H9 (cell line): ENCODE measurements at regions not wholly inside any gene's neighbourhood (a gene's known extent, or its start where the extent isn't known, plus 50 kb on each side); places are given as distances from the start of the nearest gene placed in this dataset.

ENCODE experiments used
- DNase-seq: peaks from one replicate; pipeline ENCODE4 v3.0.0-alpha.2; 2017
- H2AFZ ChIP-seq: one replicate; pipeline ENCODE4 v1.6.1; 2013; ENCODE audit warnings: mild to moderate bottlenecking, low read length, control low read depth, moderate library complexity
- H2AK5ac ChIP-seq: 2 replicates; pipeline ENCODE4 v1.6.1; 2013; ENCODE audit warnings: low read length, control low read depth, mixed read lengths; ENCODE audit not compliant: insufficient read length
- H2BK120ac ChIP-seq: one replicate; pipeline ENCODE4 v1.6.1; 2013; ENCODE audit warnings: low read depth, mild to moderate bottlenecking, low read length, control low read depth, inconsistent platforms; ENCODE audit not compliant: poor library complexity, severe bottlenecking
- H2BK12ac ChIP-seq: 2 replicates; pipeline ENCODE4 v1.6.1; 2013; ENCODE audit warnings: low read length, control low read depth, mixed read lengths, low read depth; ENCODE audit not compliant: insufficient read length
- H2BK15ac ChIP-seq: 2 replicates; pipeline ENCODE4 v1.6.1; 2013; ENCODE audit warnings: low read depth, low read length, control low read depth
- H2BK20ac ChIP-seq: one replicate; pipeline ENCODE4 v1.6.1; 2013; ENCODE audit warnings: low read depth, mild to moderate bottlenecking, low read length, control low read depth, inconsistent platforms; ENCODE audit not compliant: poor library complexity, severe bottlenecking
- H2BK5ac ChIP-seq: 2 replicates; pipeline ENCODE4 v1.6.1; 2013; ENCODE audit warnings: low read length, control low read depth, mixed read lengths; ENCODE audit not compliant: insufficient read length
- H3K14ac ChIP-seq: 2 replicates; pipeline ENCODE4 v1.6.1; 2013; ENCODE audit warnings: low read length, control low read depth; ENCODE audit not compliant: insufficient read depth
- H3K18ac ChIP-seq: 2 replicates; pipeline ENCODE4 v1.6.1; 2013; ENCODE audit warnings: low read depth, mild to moderate bottlenecking, mixed read lengths, low read length, control low read depth; ENCODE audit not compliant: insufficient read length
- H3K23ac ChIP-seq: 2 replicates; pipeline ENCODE4 v1.6.1; 2013; ENCODE audit warnings: low read length, control low read depth, mixed read lengths, low read depth; ENCODE audit not compliant: insufficient read length
- H3K23me2 ChIP-seq: 2 replicates; pipeline ENCODE4 v1.6.1; 2013; ENCODE audit warnings: low read depth, mild to moderate bottlenecking, mixed read lengths, low read length, control low read depth; ENCODE audit not compliant: insufficient read length, poor library complexity, severe bottlenecking
- H3K27ac ChIP-seq: 2 replicates; pipeline ENCODE4 v1.5.1; 2013; ENCODE audit warnings: low read length, control low read depth, mixed read lengths, low read depth; ENCODE audit not compliant: insufficient read length
- H3K27me3 ChIP-seq: 2 replicates; pipeline ENCODE4 v1.6.1; 2013; ENCODE audit warnings: low read length, control low read depth, inconsistent platforms; ENCODE audit not compliant: insufficient read depth
- H3K4ac ChIP-seq: 2 replicates; pipeline ENCODE4 v1.6.1; 2013; ENCODE audit warnings: low read depth, mild to moderate bottlenecking, control low read depth, inconsistent platforms, low read length, moderate library complexity
- H3K4me1 ChIP-seq: 2 replicates; pipeline ENCODE4 v1.6.1; 2013; ENCODE audit warnings: low read length, control low read depth, inconsistent platforms; ENCODE audit not compliant: insufficient read depth
- H3K4me2 ChIP-seq: 2 replicates; pipeline ENCODE4 v1.6.1; 2013; ENCODE audit warnings: low read length, control low read depth, mixed read lengths; ENCODE audit not compliant: insufficient read length, insufficient read depth
- H3K56ac ChIP-seq: 2 replicates; pipeline ENCODE4 v1.6.1; 2013; ENCODE audit warnings: low read depth, mild to moderate bottlenecking, mixed read lengths, low read length, control low read depth; ENCODE audit not compliant: insufficient read length
- H3K79me1 ChIP-seq: 2 replicates; pipeline ENCODE4 v1.6.1; 2013; ENCODE audit warnings: low read depth, mild to moderate bottlenecking, moderate library complexity, low read length, control low read depth, inconsistent platforms; ENCODE audit not compliant: insufficient read depth, poor library complexity, severe bottlenecking
- H3K79me2 ChIP-seq: 2 replicates; pipeline ENCODE4 v1.6.1; 2013; ENCODE audit warnings: low read length, control low read depth, inconsistent platforms; ENCODE audit not compliant: insufficient read depth
- H3K9ac ChIP-seq: 2 replicates; pipeline ENCODE4 v1.6.1; 2013; ENCODE audit warnings: low read length, control low read depth, mixed read lengths; ENCODE audit not compliant: insufficient read length; ENCODE audit errors: extremely low read depth
- H3K9me3 ChIP-seq: one replicate; pipeline ENCODE4 v1.6.1; 2013; ENCODE audit warnings: low read depth, low read length, inconsistent platforms; ENCODE audit not compliant: control insufficient read depth
- H3T11ph ChIP-seq: one replicate; pipeline ENCODE4 v1.6.1; 2013; ENCODE audit warnings: mild to moderate bottlenecking, low read length, control low read depth, inconsistent platforms
- H4K20me1 ChIP-seq: one replicate; pipeline ENCODE4 v1.6.1; 2013; ENCODE audit not compliant: control insufficient read depth, insufficient read length, insufficient read depth
- H4K5ac ChIP-seq: 2 replicates; pipeline ENCODE4 v1.6.1; 2013; ENCODE audit warnings: low read depth, mild to moderate bottlenecking, mixed read lengths, low read length, control low read depth; ENCODE audit not compliant: insufficient read length
- H4K8ac ChIP-seq: replicated peaks from 2 replicates; pipeline ENCODE4 v1.6.1; 2013; ENCODE audit warnings: low read length, control low read depth, mixed read lengths, low read depth; ENCODE audit not compliant: insufficient read length
- H4K91ac ChIP-seq: 2 replicates; pipeline ENCODE4 v1.6.1; 2013; ENCODE audit warnings: low read depth, mild to moderate bottlenecking, moderate library complexity, mixed read lengths, low read length, control low read depth; ENCODE audit not compliant: insufficient read length
- H3K27ac Mint-ChIP-seq, 3 experiments: 2 replicates in 2 of 3; 3 replicates in 1 of 3; pipeline ENCODE4 v1.8.0; 2020 to 2021; ENCODE audit warnings: mixed read lengths in 3 of 3, mild to moderate bottlenecking in 1 of 3, moderate library complexity in 1 of 3
- H3K27me3 Mint-ChIP-seq: 2 replicates; pipeline ENCODE4 v1.8.0; 2021; ENCODE audit warnings: low read depth, mild to moderate bottlenecking, moderate library complexity, mixed read lengths
- H3K36me3 Mint-ChIP-seq, 3 experiments: 2 replicates in 2 of 3; 3 replicates in 1 of 3; pipeline ENCODE4 v1.8.0; 2020 to 2021; ENCODE audit warnings: low read depth in 3 of 3, mixed read lengths in 3 of 3; ENCODE audit not compliant: insufficient read depth in 1 of 3
- H3K4me1 Mint-ChIP-seq, 2 experiments: 2 replicates each; pipeline ENCODE4 v1.8.0; 2020; ENCODE audit warnings: mixed read lengths in 2 of 2
- H3K4me3 Mint-ChIP-seq, 2 experiments: 2 replicates in 1 of 2; 3 replicates in 1 of 2; pipeline ENCODE4 v1.8.0; 2020 to 2021; ENCODE audit warnings: mild to moderate bottlenecking in 2 of 2, mixed read lengths in 2 of 2, moderate library complexity in 1 of 2
- H3K9me3 Mint-ChIP-seq, 2 experiments: 2 replicates in 1 of 2; 3 replicates in 1 of 2; pipeline ENCODE4 v1.8.0; 2020; ENCODE audit warnings: mild to moderate bottlenecking in 2 of 2, mixed read lengths in 2 of 2, moderate library complexity in 1 of 2
- WGBS: extraction: QIAGEN DNeasy Blood & Tissue Kit; methylation state at CpG from one replicate; pipeline ENCODE4 v1.1.7; 2013; ENCODE audit warnings: missing lambda C conversion rate, low lambda C conversion rate, mixed read lengths; ENCODE audit not compliant: insufficient read length; ENCODE audit errors: extremely low coverage; 5-methylcytosine and 5-hydroxymethylcytosine counted together
- TF ChIP-seq, protein P1 (sequence below): fragments of 200-600 bp; sonication (generic); conservative IDR thresholded peaks from 3 replicates; pipeline ENCODE4 v1.8.0; 2021; ENCODE audit warnings: antibody characterized with exemption, mild to moderate bottlenecking

DNA sequence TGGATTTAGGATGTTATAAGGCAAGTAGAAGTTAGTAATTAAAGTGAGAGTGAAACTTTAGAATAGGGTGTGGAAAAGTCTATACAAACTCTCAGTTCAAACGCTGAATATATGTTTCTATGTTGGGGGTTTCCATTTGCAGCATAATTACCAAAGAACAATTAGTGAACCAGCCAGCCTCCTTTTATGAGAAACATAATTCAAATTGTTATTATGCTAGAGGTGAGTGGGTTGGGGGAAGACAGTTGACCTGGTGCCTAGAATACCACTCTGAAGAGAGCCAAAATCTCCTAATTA lies 435.8 kb downstream of the MDFIC start:
- H3K4me1 ChIP-seq = no peaks in the 10 kb centered on the region
- no CpG with 5 or more reads among the region's 1 CpG for whole genome bisulfite sequencing

More for the DNA sequence above, 435.8 kb downstream of the MDFIC start:
- no peak overlapping the region for H2BK20ac ChIP-seq
- H2BK15ac ChIP-seq = no peak overlapping the region
- Mint-ChIP-seq H3K9me3 (no peaks in the 10 kb centered on the region), H3K4me1 (no peaks in the 10 kb centered on the region), H3K36me3 (no peaks in the 10 kb centered on the region), H3K27ac (no peak overlapping the region), H3K27me3 (no peaks in the 10 kb centered on the region), H3K4me3 (no peak overlapping the region)
- H2AFZ ChIP-seq = no peak overlapping the region
- no peaks in the 10 kb centered on the region for H3K27me3 ChIP-seq
- no peak overlapping the region for H3K9ac ChIP-seq
- H4K5ac ChIP-seq = no peak overlapping the region
- TF ChIP-seq, protein P1, sequence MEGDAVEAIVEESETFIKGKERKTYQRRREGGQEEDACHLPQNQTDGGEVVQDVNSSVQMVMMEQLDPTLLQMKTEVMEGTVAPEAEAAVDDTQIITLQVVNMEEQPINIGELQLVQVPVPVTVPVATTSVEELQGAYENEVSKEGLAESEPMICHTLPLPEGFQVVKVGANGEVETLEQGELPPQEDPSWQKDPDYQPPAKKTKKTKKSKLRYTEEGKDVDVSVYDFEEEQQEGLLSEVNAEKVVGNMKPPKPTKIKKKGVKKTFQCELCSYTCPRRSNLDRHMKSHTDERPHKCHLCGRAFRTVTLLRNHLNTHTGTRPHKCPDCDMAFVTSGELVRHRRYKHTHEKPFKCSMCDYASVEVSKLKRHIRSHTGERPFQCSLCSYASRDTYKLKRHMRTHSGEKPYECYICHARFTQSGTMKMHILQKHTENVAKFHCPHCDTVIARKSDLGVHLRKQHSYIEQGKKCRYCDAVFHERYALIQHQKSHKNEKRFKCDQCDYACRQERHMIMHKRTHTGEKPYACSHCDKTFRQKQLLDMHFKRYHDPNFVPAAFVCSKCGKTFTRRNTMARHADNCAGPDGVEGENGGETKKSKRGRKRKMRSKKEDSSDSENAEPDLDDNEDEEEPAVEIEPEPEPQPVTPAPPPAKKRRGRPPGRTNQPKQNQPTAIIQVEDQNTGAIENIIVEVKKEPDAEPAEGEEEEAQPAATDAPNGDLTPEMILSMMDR = no peak
- no peak for DNase-seq
- no peak overlapping the region for H2AK5ac ChIP-seq
- no peak overlapping the region for H2BK5ac ChIP-seq
- H3K79me1 ChIP-seq = no peaks in the 10 kb centered on the region
- H3K23ac ChIP-seq = no peak overlapping the region
- no peak overlapping the region for H3K4me2 ChIP-seq
- H2BK12ac ChIP-seq = no peak overlapping the region
- no peak overlapping the region for H4K8ac ChIP-seq
- no peaks in the 10 kb centered on the region for H4K20me1 ChIP-seq
- no peaks in the 10 kb centered on the region for H3K23me2 ChIP-seq
- H2BK120ac ChIP-seq = no peak overlapping the region
- H3K79me2 ChIP-seq = no peaks in the 10 kb centered on the region
- H4K91ac ChIP-seq = no peak overlapping the region
- no peak overlapping the region for H3K27ac ChIP-seq
- H3T11ph ChIP-seq = no peak overlapping the region
- no peak overlapping the region for H3K18ac ChIP-seq
- no peak overlapping the region for H3K56ac ChIP-seq
- H3K9me3 ChIP-seq = no peaks in the 10 kb centered on the region
- H3K4ac ChIP-seq = no peak overlapping the region
- H3K14ac ChIP-seq = no peak overlapping the region
